SK-N-SH treated with all-trans-retinoic acid at 6 μM for 48 hours (cell line): ENCODE measurements at regions not wholly inside any gene's neighbourhood (a gene's known extent, or its start where the extent isn't known, plus 50 kb on each side); places are given as distances from the start of the nearest gene placed in this dataset.

Source experiments
- CSDC2 ChIP-seq: fragments of 250-450 bp; sonication (Bioruptor Pico); IDR thresholded peaks from 2 replicates; pipeline ENCODE4 v1.5.0; 2020; ENCODE audit warnings: mild to moderate bottlenecking, moderate library complexity
- ZFP3 ChIP-seq: fragments of 250-450 bp; sonication (Bioruptor Pico); IDR thresholded peaks from 2 replicates; pipeline ENCODE4 v1.5.0; 2020; ENCODE audit warnings: mild to moderate bottlenecking, moderate library complexity

DNA sequence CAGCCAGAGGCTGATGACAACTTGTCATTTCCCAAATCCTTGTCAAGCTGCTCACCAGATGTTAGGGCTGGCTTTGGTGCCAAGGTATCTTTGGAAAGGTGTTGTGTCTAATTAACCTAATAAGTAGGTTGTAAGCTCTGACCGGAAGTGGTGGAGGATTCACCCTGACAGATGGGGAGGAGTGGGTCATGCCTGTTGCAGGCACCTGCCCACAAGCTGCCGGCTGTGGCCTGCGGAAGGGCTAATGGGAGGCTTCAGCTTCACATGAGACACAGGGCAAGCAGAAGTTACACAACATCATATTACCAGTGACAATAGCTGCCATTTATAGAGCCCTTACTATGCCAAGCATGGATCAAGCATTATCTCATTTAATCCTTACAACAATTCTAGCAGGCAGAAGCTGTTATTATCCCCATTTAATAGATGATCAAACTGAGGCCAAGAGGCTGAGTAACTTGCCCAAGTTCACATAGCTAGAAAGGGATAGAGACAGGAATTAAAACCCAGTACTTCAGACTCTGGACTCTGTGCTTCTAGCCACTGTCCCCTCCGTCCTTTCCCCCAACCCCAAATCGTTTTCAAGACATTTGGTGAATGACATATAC is 63.1 kb upstream of the DUSP5 start:
- TF ChIP-seq ZFP3 (CRISPR knock-in tag): no peak
- TF ChIP-seq CSDC2: no peak
